HFFc6 (cell line): ENCODE measurements at regions not wholly inside any gene's neighbourhood (a gene's known extent, or its start where the extent isn't known, plus 50 kb on each side); places are given as distances from the start of the nearest gene placed in this dataset.

Source experiments
- DNase-seq: peaks from one replicate; pipeline ENCODE4 v3.0.0-alpha.2; 2018
- H3K27ac Mint-ChIP-seq: 2 replicates; pipeline ENCODE4 v1.8.0; 2020; ENCODE audit warnings: mild to moderate bottlenecking, mixed read lengths
- H3K27me3 Mint-ChIP-seq: 2 replicates; pipeline ENCODE4 v1.8.0; 2021; ENCODE audit warnings: mild to moderate bottlenecking, moderate library complexity, mixed read lengths; ENCODE audit not compliant: insufficient read depth
- H3K36me3 Mint-ChIP-seq: 2 replicates; pipeline ENCODE4 v1.8.0; 2021; ENCODE audit warnings: low read depth, mixed read lengths
- H3K4me1 Mint-ChIP-seq: 2 replicates; pipeline ENCODE4 v1.8.0; 2020; ENCODE audit warnings: low read depth, mixed read lengths
- H3K4me3 Mint-ChIP-seq: 2 replicates; pipeline ENCODE4 v1.8.0; 2020; ENCODE audit warnings: mild to moderate bottlenecking, moderate library complexity, mixed read lengths
- H3K9me3 Mint-ChIP-seq: 2 replicates; pipeline ENCODE4 v1.8.0; 2020; ENCODE audit warnings: mild to moderate bottlenecking, mixed read lengths
- CTCF ChIP-seq: fragments of 200-600 bp; sonication (generic); IDR thresholded peaks from 2 replicates; pipeline ENCODE4 v1.5.0; 2021; ENCODE audit warnings: antibody characterized with exemption, mild to moderate bottlenecking

- Mint-ChIP-seq H3K27me3 (no peaks in the 10 kb centered on the region), H3K27ac (no peak overlapping the region), H3K4me1 (peaks cover 6% of the 10 kb centered on the region; the same call in 1 of the 2 replicates), H3K9me3 (no peaks in the 10 kb centered on the region), H3K36me3 (peaks cover 12% of the 10 kb centered on the region; the same call in 1 of the 2 replicates), H3K4me3 (no peak overlapping the region)
- TF ChIP-seq CTCF, result no peak
- no peak for DNase-seq
Observed at GRCh38 chr1:222955964-222956363, 141.1 kb downstream of the DISP1 start.

GRCh38 chr1:222956601-222957000 is 141.8 kb downstream of the DISP1 start:
- no peak for TF ChIP-seq CTCF
- no peak for DNase-seq
- no peak overlapping the region for H3K4me3 Mint-ChIP-seq
- H3K4me1 Mint-ChIP-seq, result peaks cover 6% of the 10 kb centered on the region; the same call in 1 of the 2 replicates
- H3K27ac Mint-ChIP-seq, result no peak overlapping the region
- no peaks in the 10 kb centered on the region for H3K27me3 Mint-ChIP-seq
- peaks cover 12% of the 10 kb centered on the region; the same call in 1 of the 2 replicates for H3K36me3 Mint-ChIP-seq
- no peaks in the 10 kb centered on the region for H3K9me3 Mint-ChIP-seq

GRCh38 chr1:222967466-222968240 is 152.8 kb downstream of the DISP1 start:
- Mint-ChIP-seq H3K4me1 (no peaks in the 10 kb centered on the region), H3K4me3 (no peak overlapping the region), H3K9me3 (no peaks in the 10 kb centered on the region), H3K27ac (no peak overlapping the region), H3K27me3 (no peaks in the 10 kb centered on the region), H3K36me3 (no peaks in the 10 kb centered on the region)
- TF ChIP-seq CTCF, result no peak
- DNase-seq, result no peak

- no peaks in the 10 kb centered on the region for H3K36me3 Mint-ChIP-seq
- no peaks in the 10 kb centered on the region for H3K27me3 Mint-ChIP-seq
- peaks cover 17% of the 10 kb centered on the region for H3K4me1 Mint-ChIP-seq
- no peak for DNase-seq
- no peak overlapping the region for H3K27ac Mint-ChIP-seq
- TF ChIP-seq CTCF, result no peak
- no peaks in the 10 kb centered on the region for H3K9me3 Mint-ChIP-seq
- H3K4me3 Mint-ChIP-seq, result no peak overlapping the region
Observed at GRCh38 chr1:222970040-222970439, 155.2 kb downstream of the DISP1 start.

- Mint-ChIP-seq H3K4me1 (peaks cover 23% of the 10 kb centered on the region), H3K9me3 (no peaks in the 10 kb centered on the region), H3K27ac (no peak overlapping the region), H3K4me3 (no peak overlapping the region), H3K27me3 (no peaks in the 10 kb centered on the region), H3K36me3 (no peaks in the 10 kb centered on the region)
- no peak for TF ChIP-seq CTCF
- DNase-seq, result no peak
Observed at GRCh38 chr1:222970711-222971110, 155.9 kb downstream of the DISP1 start.
